GM06990 (cell line): ENCODE measurements at regions not wholly inside any gene's neighbourhood (a gene's known extent, or its start where the extent isn't known, plus 50 kb on each side); places are given as distances from the start of the nearest gene placed in this dataset.

Experiments
- DNase-seq: peaks from one replicate; pipeline ENCODE4 v3.0.0-alpha.2; 2011; ENCODE audit not compliant: insufficient read length; ENCODE audit errors: extremely low read depth
- H3K27me3 ChIP-seq: replicated peaks from 2 replicates; pipeline ENCODE4 v1.6.0; 2011; ENCODE audit warnings: low read length; ENCODE audit not compliant: control insufficient read depth, insufficient read depth
- H3K36me3 ChIP-seq: 2 replicates; pipeline ENCODE4 v1.5.1; 2011; ENCODE audit warnings: low read length; ENCODE audit not compliant: control insufficient read depth, insufficient read depth
- H3K4me3 ChIP-seq: replicated peaks from 2 replicates; pipeline ENCODE4 v1.5.1; 2011; ENCODE audit warnings: low read depth, mild to moderate bottlenecking, control low read depth, low read length
- TF ChIP-seq, protein P1 (sequence below): IDR thresholded peaks from 2 replicates; pipeline ENCODE4 v1.5.1; 2011; ENCODE audit warnings: low read length, control low read depth, mild to moderate bottlenecking, inconsistent platforms; ENCODE audit not compliant: insufficient read depth, poor library complexity, severe bottlenecking

DNA sequence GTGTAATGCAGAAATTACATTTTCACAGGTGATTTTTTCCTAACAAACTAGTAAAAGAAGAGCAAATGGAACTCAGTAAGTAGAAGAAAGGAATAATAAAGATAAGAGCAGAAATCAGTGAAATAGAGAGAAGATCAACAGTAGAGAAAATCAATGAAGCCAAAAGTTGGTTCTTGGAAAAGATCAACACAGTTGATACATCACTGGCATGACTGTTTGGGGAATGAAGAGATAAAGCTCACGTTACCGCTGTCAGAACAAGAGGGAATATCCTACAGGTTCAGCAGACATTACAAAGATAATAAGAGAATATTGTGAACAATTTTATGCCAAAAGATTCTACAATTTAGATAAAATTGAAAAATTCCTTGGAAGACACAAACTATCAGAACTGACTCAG, 146.4 kb downstream of the ACTR3B start:
- TF ChIP-seq, protein P1, sequence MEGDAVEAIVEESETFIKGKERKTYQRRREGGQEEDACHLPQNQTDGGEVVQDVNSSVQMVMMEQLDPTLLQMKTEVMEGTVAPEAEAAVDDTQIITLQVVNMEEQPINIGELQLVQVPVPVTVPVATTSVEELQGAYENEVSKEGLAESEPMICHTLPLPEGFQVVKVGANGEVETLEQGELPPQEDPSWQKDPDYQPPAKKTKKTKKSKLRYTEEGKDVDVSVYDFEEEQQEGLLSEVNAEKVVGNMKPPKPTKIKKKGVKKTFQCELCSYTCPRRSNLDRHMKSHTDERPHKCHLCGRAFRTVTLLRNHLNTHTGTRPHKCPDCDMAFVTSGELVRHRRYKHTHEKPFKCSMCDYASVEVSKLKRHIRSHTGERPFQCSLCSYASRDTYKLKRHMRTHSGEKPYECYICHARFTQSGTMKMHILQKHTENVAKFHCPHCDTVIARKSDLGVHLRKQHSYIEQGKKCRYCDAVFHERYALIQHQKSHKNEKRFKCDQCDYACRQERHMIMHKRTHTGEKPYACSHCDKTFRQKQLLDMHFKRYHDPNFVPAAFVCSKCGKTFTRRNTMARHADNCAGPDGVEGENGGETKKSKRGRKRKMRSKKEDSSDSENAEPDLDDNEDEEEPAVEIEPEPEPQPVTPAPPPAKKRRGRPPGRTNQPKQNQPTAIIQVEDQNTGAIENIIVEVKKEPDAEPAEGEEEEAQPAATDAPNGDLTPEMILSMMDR, result no peak
- H3K4me3 ChIP-seq, result no peak overlapping the region
- H3K36me3 ChIP-seq, result no peaks in the 10 kb centered on the region
- H3K27me3 ChIP-seq, result no peaks in the 10 kb centered on the region; the same call in 1 of the 2 replicates
- no peak for DNase-seq

DNA sequence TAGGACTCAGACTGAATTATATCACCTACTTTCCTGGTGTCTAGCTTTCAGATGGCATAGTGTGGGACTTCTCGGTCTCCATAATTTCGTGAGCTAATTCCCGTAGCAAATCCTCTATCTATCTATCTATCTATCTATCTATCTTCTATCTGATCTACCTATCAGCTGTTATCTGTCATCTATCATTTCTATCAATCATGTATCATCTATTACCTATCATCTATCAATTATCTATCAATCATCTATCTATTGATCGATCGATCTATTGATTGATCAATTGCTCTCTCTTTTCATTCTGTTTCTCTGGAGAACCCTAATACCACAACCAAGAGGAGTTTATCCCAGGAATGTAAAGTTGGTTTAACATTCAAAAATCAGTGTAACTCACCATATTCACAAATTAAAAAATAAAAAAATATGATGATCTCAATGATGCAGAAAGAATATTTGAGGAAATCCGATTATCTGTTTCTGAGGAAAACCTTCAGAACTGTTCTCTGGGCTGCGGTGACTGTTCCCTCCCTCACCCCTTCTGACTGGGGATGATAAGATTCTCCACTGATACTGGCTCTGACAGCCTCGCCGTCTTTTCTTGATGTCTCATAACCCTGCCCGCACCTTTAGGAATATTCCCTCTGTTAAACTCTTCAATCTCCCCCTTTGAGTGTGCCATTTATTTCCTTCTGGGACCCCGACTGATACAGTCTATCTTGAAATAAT, 147.7 kb downstream of the ACTR3B start:
- H3K36me3 ChIP-seq, result no peaks in the 10 kb centered on the region
- DNase-seq, result no peak
- H3K4me3 ChIP-seq, result no peak overlapping the region
- H3K27me3 ChIP-seq, result no peaks in the 10 kb centered on the region; the same call in 1 of the 2 replicates
- TF ChIP-seq, protein P1, result no peak

DNA sequence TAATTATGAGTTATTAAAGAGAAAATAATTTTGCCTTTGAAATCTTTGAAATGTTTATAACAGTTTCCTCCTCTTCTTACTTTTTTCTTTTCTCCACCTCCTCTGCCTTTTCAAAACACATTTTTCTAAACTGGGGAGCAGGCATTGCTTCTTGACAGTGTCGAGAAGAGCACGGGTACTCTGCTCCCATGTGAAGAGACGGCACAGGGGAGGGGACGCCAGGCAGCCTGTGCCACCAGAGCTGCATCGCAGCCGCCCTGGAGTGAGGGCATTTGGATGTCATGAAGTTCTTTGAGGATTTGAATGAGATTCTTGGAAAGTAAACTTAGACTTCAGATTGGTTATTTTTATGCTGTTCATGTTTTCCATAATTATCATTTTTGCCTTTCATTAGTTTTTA, 149.7 kb downstream of the ACTR3B start:
- H3K4me3 ChIP-seq, result no peak overlapping the region

DNA sequence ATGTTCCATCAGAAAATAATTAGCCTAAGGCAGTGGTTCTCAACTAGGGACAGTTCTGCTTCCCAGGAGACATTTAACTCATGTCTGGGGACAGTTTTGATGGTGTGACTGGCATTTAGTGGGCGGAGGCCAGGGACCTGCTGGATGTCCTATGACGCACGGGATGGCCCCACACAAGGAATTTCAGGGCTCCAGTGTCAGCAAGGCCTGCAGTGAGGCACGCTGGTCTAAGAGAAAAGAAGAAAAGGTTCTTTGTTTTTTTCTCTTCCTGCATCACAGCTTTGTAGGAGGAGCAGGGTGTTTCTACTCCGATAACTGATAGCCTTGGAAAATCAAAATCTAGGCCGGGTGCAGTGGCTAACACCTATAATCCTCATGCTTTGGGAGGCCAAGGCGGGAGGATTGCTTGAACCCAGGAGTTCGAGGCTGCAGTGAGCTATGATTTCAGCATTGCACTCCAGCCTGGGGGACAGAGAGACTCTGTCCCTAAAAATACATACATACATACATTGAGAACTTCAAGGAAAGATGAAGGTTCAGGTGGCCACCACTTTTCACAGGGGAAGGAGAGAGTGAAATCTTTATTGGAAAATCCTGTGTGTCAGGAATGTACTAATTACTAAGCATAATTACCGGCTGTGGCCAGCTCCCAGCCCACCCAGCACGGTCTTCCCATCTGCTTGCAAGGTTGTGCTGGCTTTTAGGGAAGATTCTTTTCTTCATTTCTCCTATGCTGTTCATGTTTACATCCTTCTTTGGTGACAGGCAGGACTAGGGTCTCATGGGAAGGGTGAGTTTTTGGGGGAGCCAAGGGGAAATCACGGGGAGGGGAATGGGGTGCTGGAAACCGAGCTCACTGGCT, 150.4 kb downstream of the ACTR3B start:
- H3K36me3 ChIP-seq, result no peaks in the 10 kb centered on the region
- DNase-seq, result no peak
- H3K27me3 ChIP-seq, result no peaks in the 10 kb centered on the region; the same call in 1 of the 2 replicates
- TF ChIP-seq, protein P1, result no peak
- H3K4me3 ChIP-seq, result no peak overlapping the region

More for the DNA sequence above, 149.7 kb downstream of the ACTR3B start:
- no peak for DNase-seq
- no peaks in the 10 kb centered on the region for H3K36me3 ChIP-seq
- TF ChIP-seq, protein P1, result no peak
- H3K27me3 ChIP-seq, result no peaks in the 10 kb centered on the region; the same call in 1 of the 2 replicates

DNA sequence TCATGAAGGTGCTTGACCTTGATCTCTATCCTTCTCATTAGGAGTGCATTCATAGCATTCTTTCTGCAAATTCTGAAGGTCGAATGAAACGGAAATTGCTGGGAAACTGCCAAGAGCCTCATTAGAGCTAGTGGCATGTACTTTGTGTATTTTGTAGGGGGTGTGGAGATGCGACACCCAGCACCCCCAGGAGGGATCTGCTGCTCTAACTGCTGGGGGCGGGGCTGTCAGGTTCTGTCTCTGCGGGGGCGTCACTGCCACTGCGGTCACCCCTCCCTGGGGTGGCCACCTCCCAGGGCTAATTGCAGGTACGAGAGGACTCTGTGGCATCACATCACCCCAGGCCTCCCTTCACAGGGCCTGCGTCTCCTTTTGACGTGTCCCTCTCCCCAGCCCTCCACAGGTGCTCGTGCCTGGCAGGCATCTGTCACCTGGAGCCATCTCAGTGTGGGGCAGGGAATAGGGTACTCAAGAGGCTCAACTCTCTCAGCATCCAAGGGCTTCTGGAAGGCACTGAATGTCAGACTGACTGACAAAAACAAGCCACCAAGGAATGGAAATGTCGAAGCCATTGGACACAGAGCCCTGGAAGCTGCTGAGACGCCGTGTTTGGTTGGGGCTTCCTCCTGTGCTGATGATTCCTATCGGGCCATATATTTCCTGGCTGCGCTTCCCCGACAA, 151.1 kb downstream of the ACTR3B start:
- TF ChIP-seq, protein P1, result no peak
- no peak for DNase-seq
- Histone ChIP-seq H3K4me3 (no peak overlapping the region), H3K27me3 (no peaks in the 10 kb centered on the region; the same call in 1 of the 2 replicates), H3K36me3 (no peaks in the 10 kb centered on the region)
